Hypothalamus (tissue), 51 donors: ENCODE measurements at regions not wholly inside any gene's neighbourhood (a gene's known extent, or its start where the extent isn't known, plus 50 kb on each side); places are given as distances from the start of the nearest gene placed in this dataset.

Experiments used
- DNase-seq, 51 donors: peaks; one replicate each; lab custom pipeline; 2025; lab: John Stamatoyannopoulos, UW

DNA sequence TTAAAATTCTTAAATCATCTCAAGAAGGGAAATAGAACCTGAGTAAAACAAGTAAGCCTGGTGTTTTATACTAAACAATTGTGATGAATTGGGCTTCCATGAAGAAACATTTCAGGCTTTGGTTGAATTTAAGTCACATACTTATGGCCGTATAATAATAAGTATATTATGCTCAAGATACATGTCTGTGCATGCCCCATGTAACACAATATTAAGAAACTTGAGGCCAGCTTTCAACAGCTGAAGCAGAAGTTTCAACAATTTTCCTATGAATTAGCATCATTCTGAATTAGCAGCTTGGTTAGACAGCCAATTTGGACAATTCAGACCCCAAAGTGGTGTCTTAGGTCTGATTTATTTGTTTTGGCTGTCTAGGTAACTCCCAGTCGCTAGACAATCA is 243.7 kb downstream of the MYLK4 start:
- DNase-seq, result no peak

DNA sequence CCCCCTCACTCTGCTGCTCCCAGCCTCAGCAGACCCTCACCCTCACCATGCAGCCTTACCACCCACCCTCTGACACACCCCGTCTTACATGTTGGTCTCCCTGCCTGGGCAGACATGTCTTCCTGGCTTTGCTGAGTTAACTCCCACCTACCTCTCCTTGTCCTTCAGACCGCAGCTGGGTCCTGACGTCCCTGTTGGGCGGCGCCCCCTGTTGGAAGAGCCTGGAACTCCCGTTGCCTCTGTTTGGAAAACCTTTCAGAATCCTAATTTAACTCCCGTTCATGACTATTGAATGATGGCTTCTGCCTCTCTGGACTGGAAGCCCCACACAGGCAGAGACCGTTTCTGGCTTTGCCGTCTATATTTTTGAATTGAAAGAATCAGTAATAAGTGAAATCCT is 245.1 kb downstream of the MYLK4 start:
- DNase-seq, result no peak

DNA sequence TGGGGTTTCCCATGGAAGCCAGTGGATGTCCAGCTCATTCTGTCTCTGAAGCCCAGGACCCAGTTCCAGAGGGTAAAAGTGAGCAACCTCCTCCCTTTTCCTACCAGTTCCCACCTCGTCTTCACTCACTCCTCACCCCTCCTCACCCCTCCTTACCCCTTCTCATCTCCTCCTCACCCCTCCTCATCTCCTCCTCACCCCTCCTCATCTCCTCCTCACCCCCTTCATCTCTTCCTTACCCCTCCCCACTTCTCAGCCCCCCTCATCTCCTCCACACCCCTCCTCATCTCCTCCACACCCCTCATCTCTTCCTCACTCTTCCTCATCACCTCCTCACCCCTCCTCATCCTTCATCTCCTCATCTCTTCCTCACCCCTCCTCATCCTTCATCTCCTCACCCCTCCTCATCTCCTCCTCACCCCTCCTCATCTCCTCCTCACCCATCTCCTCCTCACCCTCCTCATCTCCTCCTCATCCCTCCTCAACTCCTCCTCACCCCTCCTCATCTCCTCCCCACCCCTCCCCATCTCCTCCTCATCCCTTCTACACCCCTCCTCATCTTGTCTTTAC is 246.1 kb downstream of the MYLK4 start:
- DNase-seq, result no peak

GRCh38 chr6:2503816-2504494 is 246.8 kb downstream of the MYLK4 start:
- DNase-seq, result no peak

- DNase-seq, result no peak
These were observed 247.6 kb downstream of the MYLK4 start for GRCh38 chr6:2502998-2503674.

DNA sequence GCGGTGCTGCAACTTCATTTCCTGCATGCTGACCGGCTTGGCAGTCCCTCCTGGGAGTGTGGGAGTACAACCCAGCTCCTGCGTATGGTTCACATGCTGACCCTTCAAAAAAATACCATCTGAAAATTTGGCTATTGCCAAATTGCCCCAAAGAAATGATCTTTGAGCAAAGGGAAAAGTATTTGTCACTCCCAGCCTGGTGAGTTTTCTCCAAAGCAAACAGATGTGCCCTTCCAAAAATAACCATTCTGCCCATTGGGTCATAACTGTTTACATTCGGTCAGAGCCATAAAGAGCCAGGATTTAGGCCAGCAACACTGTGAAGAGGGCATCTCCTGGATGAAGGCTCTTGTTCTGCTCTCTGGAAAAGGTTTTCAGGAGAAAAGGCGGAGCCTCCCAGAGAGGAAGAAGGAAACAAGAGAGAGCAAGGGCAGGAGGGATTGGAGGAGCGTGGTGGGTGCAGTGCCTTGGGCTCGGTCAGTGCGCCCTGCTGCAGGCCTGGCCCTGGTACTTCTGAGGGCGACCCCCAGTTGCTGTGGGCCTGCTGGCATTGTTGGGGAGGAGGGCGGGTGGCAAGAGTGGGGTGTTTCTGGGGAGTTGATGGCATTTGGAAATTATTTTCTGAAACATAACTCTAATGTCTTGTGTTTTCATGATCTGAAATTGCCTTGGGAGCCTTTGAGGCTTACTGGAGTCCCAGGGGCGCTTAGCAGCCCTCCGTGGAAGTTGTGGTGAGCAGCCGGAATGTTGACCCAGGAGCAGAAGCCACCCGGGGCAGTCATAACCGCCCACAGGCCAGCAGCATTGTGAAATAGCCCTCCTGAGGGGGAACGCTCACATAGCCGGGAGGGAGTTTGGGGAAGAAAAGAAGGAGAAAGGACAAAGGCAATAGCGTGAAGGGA is 248.4 kb downstream of the MYLK4 start:
- DNase-seq, result no peak

DNA sequence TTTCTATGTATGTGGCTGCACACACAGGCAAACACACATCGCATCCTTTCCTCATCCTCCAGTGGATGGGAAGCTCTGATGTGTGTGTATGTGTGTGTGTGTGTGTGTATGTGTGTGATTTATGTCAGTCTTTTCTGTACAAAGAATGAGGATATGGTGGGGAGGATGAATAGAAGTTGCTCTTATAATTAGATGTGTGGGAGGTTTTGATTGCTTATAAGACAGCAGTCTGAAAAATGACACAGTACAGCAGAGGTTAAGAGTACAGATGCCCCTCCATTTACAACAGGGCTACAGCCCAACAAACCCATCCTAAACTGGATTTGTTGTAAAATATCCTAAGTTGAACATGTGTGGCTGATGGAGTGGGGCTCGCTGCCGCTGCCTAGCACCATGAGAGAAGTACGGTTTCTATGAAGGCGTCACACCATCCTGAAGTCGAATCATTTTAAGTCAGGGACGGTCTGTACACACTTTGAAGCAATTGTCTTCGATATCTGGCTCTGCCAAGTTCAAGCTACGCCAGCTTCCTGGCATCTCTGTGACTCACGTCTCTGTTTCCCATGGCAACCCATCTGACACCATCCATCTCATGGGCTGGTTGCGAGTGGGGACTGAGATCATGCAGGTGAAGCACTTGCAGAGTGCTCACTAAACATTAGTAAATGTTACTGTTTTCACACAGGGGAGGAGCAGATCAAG is 252.6 kb downstream of the MYLK4 start:
- peak in 18 of 51 donors; percentile 1 to 61 (median 10) for DNase-seq

- DNase-seq, result no peak
These were observed 250.9 kb upstream of the GMDS start for GRCh38 chr6:2496291-2496690.

GRCh38 chr6:2492686-2493523 is 247.5 kb upstream of the GMDS start:
- no peak for DNase-seq

DNA sequence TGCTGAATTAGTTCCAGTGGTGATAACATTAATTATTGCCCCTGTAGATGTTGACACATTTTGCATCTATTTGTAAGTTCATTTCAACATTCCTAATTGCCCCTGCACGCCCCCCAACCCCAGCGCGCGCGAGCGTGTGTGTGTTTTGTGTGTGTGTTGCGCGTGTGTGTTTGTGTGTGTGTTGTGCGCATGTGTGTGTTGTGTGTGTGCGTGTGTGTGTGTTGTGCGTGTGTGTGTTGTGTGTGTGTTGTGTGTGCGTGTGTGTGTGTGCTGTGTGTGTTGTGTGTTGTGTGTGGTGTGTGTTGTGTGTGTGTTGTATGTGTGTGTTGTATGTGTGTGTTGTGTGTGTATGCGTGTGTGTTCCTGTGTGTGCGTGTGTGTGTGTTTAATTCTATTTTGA is 245.7 kb upstream of the GMDS start:
- DNase-seq, result no peak

DNA sequence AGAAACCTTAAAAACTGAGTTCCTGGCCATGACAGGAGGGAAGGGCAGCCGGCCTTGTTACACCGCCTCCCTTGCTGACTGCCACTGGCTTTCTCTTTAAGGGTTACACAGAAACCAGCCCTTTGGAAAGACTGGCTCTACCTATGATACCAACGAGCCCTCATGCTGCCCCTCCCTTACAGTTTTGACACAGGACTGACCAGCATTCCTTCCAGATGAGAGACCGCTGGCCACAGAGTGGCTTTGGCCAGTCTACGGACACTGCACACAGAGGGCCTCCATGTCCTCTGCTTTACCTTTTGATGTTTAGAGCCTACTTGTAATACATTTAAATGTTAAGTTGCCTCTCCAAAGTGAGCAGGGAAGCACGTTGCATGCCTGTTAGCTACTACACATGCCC is 243.2 kb upstream of the GMDS start:
- no peak for DNase-seq

DNA sequence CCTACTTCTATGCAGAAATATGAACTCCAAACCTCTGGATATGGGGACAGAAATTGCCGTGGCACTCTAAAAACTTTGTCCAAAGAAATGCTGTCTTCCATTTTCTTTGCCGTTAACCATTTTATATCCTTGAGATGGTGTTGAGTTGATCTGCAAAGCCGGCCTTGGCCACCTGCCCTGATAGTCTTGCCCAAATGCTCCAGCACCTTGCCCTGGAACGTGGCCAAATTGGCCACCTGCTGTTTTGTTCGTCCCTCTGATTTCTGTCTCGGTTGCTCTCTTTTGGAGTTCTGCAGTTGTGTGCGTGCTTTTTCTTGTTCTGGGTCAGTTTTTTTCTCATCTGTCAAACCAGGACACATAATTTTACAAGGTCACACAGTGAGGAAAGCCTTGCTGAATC is 239.7 kb upstream of the GMDS start:
- DNase-seq, result no peak

- no peak for DNase-seq
These were observed 237.4 kb upstream of the GMDS start for GRCh38 chr6:2482773-2483172.

DNA sequence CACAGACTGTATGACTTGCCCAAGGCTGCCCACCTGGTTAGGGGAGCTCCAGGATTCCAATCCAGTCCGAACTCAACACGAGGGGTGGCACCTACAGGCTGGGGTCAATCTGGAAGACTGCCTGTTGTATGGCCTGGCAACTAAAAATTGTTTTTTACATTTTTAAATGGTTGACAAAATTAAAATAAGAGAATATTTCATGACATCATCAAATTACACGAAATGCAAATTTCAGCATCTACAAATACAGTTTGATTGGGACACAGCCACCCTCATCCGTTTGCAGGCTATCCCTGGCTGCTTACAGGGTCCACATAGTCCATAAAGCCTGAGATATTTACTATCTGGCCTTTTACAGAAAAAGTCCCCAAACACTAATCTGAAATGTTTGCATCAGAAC is 235.9 kb upstream of the GMDS start:
- no peak for DNase-seq

DNA sequence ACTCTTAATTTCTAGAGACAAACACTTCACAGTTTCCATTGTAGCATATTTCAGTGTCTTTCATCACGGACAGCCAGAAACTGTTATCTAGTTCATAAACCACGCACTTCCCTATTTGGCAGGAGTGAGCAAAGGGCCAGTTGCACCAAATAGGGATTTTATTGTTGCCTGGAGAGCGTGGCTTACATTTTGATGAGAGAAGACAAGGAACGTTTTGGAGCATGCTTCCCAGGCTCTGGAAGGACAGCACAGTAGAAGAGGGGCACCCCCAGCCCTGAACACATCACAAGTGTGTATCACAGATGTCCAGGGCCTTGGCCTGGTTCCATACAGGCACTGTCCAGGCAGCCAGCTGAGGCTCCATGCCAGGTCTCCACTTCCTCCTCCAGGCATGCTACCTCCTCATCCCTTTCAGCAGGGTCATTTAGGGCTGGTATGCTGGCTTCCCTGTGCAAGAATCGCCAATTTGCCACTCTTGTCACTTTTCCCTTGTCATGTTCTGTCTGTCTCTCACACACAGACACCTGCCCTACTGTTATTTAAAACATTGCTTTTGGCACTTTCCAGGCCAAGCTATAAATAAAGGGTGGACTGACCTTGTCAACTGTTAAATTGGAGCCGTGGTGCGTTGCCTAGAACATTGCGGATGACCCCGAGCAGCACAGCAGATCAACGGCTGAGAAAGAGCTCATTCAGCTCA is 235.0 kb upstream of the GMDS start:
- DNase-seq, result peak in 25 of 51 donors; percentile 3 to 86 (median 40)

GRCh38 chr6:2478200-2478599 is 232.8 kb upstream of the GMDS start:
- DNase-seq, result no peak

- DNase-seq, result no peak
These were observed 232.3 kb upstream of the GMDS start for GRCh38 chr6:2477666-2478065.

DNA sequence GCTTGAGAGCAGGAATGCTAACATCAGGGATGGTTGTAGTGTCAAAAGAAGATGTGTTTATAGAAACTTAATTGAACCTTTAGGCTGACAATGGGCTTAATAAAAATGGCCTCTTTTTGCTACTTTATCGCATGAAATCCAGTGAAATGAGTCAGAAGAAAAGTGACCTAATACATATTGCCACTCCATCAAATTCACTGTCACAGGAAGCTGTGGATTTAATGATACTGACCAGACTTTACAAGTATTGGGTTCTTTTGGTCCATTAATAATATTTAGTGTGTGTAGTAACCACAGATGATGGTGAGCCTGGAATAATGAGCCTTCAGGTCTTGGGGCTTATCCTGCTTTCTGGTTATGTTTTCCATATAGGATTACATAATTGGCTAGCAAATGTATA is 231.8 kb upstream of the GMDS start:
- no peak for DNase-seq

DNA sequence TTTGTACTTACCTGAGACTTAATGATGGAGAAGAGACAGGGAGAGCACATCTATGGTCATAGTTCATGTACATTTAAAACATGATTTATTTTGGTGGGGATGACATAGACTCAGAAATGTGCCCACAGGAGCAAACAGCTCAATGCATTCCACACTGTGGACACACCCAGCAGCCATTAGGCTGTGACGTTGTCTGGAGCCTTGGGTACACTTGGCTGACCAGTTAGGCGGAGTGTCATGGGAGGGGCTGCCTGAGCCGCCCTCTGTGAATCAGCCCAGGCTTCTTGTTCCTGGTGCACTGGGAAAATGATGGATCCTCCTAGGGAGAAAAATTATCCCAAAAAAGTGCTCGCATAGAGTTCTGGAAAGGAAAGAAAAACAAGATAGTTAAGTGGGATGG is 231.0 kb upstream of the GMDS start:
- no peak for DNase-seq
